ENCODE measurements at regions not wholly inside any gene's neighbourhood (a gene's known extent, or its start where the extent isn't known, plus 50 kb on each side); places are given as distances from the start of the nearest gene placed in this dataset.
"Not testable (repeated sequence)": the region's sequence is repeated elsewhere in the genome, so short reads cannot be mapped to it uniquely, and the experiment has no call there.

DNA sequence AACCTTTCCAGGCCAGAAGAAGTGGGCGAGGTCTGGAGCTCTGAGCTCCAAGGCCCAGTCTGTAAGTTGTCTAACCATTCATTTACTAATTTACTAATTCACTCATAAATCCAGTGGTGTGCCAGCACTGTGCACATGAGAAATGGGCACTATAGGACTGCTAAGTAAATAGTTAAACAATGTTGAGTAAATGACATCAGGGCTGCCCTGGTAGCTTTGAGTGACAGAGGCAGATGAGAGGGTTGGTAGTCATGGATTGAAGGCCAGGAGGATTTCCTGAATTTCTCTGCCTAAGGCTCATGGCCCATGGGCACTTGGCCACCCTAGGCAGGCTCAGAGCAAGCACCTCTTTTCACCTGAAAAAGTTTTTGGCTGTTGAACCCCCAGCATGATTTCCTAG lies 216.9 kb upstream of the RXFP2 start:
- DNase-seq: no peak

- DNase-seq: no peak
Measured at GRCh38 chr13:31528176-31528575, 211.2 kb upstream of the RXFP2 start.

DNA sequence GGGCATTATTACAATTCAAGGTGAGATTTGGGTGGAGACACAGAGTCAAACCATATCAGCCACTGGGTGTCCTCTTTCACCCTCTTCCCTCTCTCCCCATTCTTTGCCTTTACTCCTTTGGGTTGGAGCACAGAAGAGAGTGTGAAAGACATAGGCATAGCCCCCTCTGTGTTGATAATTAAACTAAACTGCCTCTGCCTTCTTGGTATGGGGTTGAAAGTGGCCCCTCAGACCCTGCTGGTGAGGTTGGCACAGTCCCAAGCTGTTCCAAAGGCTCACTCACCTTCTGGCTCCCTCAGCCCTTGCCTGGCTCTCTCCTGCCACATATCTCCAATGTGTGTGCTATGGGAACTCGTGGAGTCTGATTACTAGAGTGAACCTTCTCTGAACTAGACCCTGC lies 210.6 kb upstream of the RXFP2 start:
- DNase-seq: no peak

DNA sequence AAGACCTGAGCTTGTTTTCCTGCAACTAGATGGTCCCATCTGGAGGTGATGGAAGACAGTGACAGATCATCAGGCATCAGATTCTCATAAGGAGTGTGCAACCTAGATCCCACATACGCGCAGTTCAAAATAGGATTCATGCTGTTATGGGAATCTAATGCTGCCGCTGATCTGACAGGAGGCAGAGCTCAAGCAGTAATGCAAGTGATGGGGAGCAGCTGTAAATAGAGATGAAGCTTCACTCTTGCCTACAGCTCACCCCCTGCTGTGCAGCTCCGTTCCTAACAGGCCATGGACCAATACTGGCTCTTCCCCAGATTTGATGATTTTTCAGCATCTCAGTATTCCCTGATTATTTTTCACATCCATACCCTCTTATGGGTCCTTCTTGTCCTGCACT lies 208.4 kb upstream of the RXFP2 start:
- no peak for DNase-seq

DNA sequence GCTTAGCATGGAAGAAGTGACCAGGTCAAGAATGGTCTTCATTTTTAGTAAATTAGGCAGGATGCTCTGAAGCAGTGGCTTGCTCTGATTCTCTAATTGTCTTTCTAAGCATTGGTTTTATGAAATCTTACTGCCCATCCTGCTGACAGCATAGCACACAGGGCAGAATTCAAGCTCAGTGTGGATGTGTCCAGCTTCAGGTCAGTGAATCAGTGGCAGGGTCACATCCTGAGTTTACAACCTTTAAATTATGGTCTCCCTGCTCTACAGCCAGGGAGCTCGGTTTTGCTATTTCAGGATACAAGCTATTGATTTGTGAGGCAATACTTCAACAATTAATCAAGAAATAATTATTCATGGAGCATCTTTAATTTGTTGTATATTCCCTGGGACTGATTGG lies 202.3 kb upstream of the RXFP2 start:
- no peak for DNase-seq

- DNase-seq: no peak
Measured at GRCh38 chr13:31538067-31539042, 201.0 kb upstream of the RXFP2 start.

GRCh38 chr13:31540281-31540680 lies 199.0 kb upstream of the RXFP2 start:
- DNase-seq: no peak

DNA sequence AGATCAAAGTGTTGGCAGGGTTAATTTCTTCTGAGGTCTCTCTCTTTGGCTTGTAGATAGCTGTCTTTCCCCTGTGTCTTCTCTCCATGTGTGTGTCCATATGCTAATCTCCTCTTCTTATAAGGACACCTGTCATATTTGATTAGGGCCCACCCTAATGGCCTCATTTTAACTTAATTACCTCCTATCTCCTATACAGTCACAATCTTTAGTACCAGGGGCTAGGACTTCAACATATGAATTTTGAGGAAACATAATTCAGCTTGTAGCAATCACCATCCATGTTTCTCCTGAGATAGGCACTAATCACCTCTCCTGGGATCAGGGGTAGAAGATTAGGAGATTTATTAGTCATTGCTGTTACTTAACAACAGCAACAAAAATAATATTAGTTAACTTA lies 196.1 kb upstream of the RXFP2 start:
- DNase-seq: no peak

DNA sequence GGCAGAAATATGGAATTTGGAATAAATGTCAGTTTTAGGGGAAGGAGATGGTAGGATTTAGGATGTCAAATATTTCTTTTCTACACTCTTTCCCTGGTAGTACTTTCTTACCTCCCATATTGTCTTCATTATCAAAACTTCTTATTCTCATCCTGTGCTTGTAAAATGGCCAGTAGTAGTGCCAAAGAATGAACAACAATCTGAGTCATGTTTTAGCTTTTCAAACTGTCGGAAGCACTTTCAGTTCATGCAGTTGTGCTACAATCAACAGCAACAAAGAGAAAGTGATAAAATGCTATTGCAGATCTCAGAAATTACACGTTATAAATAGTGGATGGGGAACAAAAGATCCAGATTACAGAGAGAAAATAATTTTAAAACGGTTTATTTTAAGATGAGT lies 193.7 kb upstream of the RXFP2 start:
- no peak for DNase-seq

- DNase-seq: no peak
Measured at GRCh38 chr13:31556376-31556775, 182.9 kb upstream of the RXFP2 start.

GRCh38 chr13:31584221-31584620 lies 155.1 kb upstream of the RXFP2 start:
- DNase-seq: not testable (repeated sequence)

GRCh38 chr13:31587698-31588266 lies 151.5 kb upstream of the RXFP2 start:
- no peak for DNase-seq

DNA sequence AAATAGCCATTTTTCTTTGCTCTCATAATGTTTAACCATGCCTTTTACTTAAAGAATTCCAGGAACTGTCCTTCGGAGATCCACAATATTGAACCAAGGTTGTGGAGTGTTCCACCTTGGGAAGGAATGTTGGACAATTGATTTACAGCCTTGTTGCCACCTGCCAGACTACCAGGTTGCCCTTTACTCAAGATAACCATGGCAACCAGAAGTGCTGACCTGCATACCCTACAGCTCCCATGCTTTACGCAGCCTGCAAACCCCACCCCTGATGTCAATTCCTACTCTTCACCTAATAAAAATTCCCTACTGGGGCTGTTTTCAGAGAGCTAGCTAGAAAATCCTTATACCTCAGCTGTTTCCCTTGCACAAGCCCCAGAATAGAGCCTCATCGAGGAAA lies 151.0 kb upstream of the RXFP2 start:
- no peak for DNase-seq

DNA sequence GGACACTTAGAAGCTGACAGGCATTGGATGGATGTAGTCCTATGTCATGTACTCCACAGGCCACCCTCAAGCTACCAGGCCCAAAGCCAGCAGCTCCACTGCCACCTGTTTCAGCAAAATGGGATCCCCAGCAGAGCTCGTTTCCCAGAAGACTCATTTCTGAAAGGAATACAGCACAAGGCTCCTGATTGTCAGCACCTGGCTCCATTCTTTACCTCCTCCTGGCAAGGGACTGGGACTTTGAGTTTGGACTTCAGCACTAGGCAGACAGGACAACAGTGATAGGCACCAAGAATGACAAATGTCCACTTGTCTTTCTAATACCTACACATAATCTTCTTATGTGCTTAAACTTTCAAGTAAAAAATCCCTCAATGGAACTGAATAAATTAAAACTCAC lies 150.4 kb upstream of the RXFP2 start:
- no peak for DNase-seq

GRCh38 chr13:31591642-31592233 lies 147.6 kb upstream of the RXFP2 start:
- no peak for DNase-seq

- DNase-seq: no peak
Measured at GRCh38 chr13:31594056-31594455, 145.3 kb upstream of the RXFP2 start.

DNA sequence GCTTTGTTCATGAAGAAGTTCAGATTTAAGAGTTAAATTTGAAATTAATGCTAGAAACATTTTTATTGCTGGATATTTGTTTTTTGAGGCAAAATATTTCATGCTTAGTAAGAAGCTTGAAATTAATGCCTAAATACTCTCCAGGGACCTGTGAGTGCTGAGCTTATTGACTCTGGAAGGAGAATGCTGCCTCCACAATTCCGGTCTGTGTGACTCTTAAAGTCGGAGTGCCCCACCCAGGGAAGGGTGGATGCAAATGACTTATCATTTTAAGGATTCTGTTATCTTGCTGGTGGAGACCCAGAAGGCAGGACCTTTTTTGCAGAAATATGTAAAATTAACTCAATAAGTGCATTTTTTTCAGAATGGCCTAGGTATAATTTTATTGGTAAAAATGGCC lies 143.8 kb upstream of the RXFP2 start:
- no peak for DNase-seq

GRCh38 chr13:31598990-31599389 lies 140.3 kb upstream of the RXFP2 start:
- DNase-seq: no peak

DNA sequence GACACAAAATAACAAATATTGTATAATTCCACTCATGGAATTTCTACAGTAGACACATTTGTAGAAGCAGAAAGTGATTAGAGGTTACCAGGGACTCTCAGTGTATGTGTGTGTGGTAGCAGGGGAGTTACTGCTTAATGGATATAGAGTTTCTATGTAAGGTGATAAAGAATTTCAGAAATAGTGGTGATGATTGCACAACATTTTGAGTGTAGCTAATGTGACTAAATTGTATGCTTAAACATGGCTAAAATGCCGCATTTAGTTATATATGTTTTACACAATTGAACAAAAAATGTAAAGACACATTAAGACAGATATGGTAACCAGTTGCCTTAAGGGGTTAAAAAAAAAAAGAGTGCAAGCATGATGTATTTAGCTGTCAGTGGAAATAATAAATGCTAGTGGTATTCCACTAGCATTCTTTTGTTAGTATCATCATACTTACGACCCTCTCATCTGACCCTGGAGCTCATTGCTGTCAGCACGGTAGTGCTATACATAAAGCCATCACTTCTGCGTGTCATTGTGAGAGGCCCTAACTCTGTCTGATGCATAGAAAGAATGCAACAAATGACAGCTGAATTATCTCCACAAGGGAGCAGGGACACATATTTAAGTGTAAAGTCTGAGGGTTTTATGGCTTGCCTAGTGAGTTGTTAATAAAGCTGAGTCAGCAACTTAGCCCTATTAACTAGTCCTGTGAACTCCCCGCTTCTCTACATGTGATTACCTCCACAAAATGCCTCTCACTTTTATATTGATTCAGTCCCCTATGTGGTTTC lies 134.1 kb upstream of the RXFP2 start:
- DNase-seq: no peak

DNA sequence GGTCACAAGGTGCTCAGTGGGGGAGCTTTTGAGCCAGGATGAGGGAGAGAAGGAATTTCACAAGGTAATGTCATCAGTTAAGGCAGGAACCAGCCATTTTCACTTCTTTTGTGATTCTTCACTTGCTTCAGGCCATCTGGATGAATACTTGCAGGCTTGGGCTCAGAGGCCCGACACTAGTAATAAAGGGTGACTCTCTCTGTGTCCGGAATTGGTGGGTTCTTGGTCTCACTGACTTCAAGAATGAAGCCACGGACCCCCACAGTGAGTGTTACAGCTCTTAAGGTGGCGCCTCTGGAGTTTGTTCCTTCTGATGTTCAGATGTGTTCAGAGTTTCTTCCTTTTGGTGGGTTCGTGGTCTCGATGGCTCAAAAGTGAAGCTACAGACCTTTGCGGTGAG lies 131.8 kb upstream of the RXFP2 start:
- DNase-seq: not testable (repeated sequence)

GRCh38 chr13:31608780-31609179 lies 130.5 kb upstream of the RXFP2 start:
- DNase-seq: not testable (repeated sequence)

DNA sequence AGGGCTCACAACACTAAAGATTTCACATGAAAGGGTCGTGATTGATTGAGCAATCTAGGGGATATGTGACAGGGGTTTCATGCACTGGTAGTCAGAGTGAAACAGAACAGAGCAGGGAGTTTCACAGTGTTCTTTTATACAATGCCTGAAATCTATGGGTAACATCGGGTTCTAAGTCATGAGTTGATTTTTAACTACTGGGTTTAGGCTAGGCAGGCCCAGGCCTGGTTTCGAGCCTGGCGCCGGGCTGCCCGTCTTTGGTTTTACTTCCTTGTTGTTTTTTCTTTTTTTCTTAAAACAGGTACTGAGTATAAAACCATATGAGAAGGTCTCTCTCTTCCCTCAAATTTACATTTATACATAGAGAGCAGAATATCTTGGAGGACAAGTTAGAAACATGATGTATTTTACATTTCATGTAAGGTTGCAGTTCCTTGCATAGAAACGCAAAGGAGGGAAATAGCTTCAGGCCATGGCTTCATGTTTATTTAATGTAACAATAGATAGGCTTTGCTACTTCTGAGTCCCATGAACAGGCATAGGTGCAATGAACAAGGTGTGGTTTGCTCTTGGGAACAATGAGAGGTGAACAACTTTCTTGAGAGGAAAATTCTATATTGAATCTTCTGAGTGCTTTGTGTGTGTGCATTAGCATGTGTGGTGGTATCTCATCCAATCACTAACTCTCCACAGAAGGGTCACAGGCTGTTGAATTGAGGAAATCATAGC lies 128.9 kb upstream of the RXFP2 start:
- no peak for DNase-seq

- no peak for DNase-seq
Measured at GRCh38 chr13:31611214-31611613, 128.1 kb upstream of the RXFP2 start.

Measured in NCI-H1436 (cell line).